ENCODE measurements at regions not wholly inside any gene's neighbourhood (a gene's known extent, or its start where the extent isn't known, plus 50 kb on each side); places are given as distances from the start of the nearest gene placed in this dataset.

DNA sequence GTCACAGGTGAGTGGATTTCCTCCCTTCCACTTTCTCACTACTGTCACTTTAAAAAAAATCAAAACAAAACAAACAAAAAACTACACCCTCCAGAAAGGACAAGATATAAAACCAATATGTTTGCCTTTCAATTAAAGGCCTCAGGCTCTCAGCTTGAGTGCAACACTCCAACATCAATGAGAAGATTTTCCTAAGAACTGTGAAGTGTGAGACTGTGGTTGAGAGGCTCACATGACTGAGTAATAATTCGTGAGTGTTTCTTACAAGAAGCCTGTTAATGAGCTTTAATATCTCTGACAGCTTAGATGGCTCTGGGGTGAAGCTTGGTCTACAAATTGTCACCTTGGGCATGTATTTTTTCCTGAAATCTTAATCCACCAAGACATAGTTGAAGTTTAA, 216.1 kb downstream of the ETAA1 start:
- Mint-ChIP-seq H3K9me3 (no peaks in the 10 kb centered on the region), H3K36me3 (no peaks in the 10 kb centered on the region), H3K27ac (no peak overlapping the region), H3K27me3 (ENCODE audit: low read depth) (no peaks in the 10 kb centered on the region), H3K4me3 (no peak overlapping the region), H3K4me1 (no peaks in the 10 kb centered on the region)
- DNase-seq (ENCODE audit: low spot score): no peak
- ATAC-seq: no peak
- CTCF ChIA-PET: no interaction called here
- POLR2A ChIA-PET: no interaction called here
- TF ChIP-seq, protein P1, sequence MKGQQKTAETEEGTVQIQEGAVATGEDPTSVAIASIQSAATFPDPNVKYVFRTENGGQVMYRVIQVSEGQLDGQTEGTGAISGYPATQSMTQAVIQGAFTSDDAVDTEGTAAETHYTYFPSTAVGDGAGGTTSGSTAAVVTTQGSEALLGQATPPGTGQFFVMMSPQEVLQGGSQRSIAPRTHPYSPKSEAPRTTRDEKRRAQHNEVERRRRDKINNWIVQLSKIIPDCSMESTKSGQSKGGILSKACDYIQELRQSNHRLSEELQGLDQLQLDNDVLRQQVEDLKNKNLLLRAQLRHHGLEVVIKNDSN (CRISPR knock-in tag; IDR thresholded peaks at IDR 0.05): no peak
- TF ChIP-seq, protein P2, sequence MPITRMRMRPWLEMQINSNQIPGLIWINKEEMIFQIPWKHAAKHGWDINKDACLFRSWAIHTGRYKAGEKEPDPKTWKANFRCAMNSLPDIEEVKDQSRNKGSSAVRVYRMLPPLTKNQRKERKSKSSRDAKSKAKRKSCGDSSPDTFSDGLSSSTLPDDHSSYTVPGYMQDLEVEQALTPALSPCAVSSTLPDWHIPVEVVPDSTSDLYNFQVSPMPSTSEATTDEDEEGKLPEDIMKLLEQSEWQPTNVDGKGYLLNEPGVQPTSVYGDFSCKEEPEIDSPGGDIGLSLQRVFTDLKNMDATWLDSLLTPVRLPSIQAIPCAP (CRISPR knock-in tag; IDR thresholded peaks at IDR 0.05): no peak
- TF ChIP-seq MYBL2 (CRISPR knock-in tag; IDR thresholded peaks at IDR 0.05): no peak
- TF ChIP-seq, protein P3, sequence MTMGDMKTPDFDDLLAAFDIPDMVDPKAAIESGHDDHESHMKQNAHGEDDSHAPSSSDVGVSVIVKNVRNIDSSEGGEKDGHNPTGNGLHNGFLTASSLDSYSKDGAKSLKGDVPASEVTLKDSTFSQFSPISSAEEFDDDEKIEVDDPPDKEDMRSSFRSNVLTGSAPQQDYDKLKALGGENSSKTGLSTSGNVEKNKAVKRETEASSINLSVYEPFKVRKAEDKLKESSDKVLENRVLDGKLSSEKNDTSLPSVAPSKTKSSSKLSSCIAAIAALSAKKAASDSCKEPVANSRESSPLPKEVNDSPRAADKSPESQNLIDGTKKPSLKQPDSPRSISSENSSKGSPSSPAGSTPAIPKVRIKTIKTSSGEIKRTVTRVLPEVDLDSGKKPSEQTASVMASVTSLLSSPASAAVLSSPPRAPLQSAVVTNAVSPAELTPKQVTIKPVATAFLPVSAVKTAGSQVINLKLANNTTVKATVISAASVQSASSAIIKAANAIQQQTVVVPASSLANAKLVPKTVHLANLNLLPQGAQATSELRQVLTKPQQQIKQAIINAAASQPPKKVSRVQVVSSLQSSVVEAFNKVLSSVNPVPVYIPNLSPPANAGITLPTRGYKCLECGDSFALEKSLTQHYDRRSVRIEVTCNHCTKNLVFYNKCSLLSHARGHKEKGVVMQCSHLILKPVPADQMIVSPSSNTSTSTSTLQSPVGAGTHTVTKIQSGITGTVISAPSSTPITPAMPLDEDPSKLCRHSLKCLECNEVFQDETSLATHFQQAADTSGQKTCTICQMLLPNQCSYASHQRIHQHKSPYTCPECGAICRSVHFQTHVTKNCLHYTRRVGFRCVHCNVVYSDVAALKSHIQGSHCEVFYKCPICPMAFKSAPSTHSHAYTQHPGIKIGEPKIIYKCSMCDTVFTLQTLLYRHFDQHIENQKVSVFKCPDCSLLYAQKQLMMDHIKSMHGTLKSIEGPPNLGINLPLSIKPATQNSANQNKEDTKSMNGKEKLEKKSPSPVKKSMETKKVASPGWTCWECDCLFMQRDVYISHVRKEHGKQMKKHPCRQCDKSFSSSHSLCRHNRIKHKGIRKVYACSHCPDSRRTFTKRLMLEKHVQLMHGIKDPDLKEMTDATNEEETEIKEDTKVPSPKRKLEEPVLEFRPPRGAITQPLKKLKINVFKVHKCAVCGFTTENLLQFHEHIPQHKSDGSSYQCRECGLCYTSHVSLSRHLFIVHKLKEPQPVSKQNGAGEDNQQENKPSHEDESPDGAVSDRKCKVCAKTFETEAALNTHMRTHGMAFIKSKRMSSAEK (CRISPR knock-in tag; IDR thresholded peaks at IDR 0.05; ENCODE audit: borderline replicate concordance): no peak
- TF ChIP-seq, protein P4, sequence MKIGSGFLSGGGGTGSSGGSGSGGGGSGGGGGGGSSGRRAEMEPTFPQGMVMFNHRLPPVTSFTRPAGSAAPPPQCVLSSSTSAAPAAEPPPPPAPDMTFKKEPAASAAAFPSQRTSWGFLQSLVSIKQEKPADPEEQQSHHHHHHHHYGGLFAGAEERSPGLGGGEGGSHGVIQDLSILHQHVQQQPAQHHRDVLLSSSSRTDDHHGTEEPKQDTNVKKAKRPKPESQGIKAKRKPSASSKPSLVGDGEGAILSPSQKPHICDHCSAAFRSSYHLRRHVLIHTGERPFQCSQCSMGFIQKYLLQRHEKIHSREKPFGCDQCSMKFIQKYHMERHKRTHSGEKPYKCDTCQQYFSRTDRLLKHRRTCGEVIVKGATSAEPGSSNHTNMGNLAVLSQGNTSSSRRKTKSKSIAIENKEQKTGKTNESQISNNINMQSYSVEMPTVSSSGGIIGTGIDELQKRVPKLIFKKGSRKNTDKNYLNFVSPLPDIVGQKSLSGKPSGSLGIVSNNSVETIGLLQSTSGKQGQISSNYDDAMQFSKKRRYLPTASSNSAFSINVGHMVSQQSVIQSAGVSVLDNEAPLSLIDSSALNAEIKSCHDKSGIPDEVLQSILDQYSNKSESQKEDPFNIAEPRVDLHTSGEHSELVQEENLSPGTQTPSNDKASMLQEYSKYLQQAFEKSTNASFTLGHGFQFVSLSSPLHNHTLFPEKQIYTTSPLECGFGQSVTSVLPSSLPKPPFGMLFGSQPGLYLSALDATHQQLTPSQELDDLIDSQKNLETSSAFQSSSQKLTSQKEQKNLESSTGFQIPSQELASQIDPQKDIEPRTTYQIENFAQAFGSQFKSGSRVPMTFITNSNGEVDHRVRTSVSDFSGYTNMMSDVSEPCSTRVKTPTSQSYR (CRISPR knock-in tag; IDR thresholded peaks at IDR 0.05): no peak
- TF ChIP-seq, protein P5, sequence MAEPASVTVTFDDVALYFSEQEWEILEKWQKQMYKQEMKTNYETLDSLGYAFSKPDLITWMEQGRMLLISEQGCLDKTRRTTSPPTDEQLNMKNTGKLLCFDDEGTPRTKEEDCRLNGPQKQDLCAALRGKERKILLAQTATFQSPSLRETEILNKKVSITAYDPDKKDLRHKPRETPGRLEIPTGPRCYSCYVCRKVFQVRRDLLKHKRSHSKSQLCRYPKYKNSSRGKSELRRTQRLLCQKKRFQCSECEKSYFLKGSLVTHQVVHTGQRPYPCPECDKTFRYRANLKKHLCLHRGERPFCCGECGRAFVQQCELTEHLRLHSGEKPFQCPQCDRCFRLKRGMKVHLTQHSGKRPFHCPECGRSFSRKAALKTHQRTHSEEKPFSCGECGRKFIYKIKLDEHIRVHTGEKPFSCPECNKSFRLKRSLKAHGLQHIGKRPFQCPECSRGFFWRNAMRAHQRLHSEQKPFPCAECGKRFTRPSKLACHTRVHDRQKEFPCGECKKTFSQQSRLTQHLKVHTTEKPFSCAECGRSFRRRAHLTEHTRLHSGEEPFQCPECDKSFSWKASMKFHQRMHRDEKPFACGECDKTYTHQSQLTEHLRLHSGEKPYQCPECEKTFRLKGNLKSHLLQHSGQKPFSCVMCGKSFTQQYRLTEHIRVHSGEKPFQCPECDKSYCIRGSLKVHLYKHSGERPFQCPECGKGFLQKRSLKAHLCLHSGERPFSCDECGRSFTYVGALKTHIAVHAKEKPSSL (CRISPR knock-in tag; conservative IDR thresholded peaks at IDR 0.05): no peak
- TF ChIP-seq, protein P6, sequence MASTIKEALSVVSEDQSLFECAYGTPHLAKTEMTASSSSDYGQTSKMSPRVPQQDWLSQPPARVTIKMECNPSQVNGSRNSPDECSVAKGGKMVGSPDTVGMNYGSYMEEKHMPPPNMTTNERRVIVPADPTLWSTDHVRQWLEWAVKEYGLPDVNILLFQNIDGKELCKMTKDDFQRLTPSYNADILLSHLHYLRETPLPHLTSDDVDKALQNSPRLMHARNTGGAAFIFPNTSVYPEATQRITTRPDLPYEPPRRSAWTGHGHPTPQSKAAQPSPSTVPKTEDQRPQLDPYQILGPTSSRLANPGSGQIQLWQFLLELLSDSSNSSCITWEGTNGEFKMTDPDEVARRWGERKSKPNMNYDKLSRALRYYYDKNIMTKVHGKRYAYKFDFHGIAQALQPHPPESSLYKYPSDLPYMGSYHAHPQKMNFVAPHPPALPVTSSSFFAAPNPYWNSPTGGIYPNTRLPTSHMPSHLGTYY (CRISPR knock-in tag; IDR thresholded peaks at IDR 0.05): no peak
- TF ChIP-seq, protein P7, sequence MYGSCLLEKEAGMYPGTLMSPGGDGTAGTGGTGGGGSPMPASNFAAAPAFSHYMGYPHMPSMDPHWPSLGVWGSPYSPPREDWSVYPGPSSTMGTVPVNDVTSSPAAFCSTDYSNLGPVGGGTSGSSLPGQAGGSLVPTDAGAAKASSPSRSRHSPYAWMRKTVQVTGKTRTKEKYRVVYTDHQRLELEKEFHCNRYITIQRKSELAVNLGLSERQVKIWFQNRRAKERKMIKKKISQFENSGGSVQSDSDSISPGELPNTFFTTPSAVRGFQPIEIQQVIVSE (CRISPR knock-in tag; IDR thresholded peaks at IDR 0.05; ENCODE audit: borderline replicate concordance): no peak
- TF ChIP-seq FOXP1 (CRISPR knock-in tag; IDR thresholded peaks at IDR 0.05; ENCODE audit: borderline replicate concordance): no peak
- no peak for TF ChIP-seq ZNF396 (CRISPR knock-in tag; IDR thresholded peaks at IDR 0.05; ENCODE audit: borderline replicate concordance)
- TF ChIP-seq ZNF138 (CRISPR knock-in tag; conservative IDR thresholded peaks at IDR 0.05): no peak
- no peak for TF ChIP-seq CREM (CRISPR knock-in tag; IDR thresholded peaks at IDR 0.05)
- TF ChIP-seq, protein P8, sequence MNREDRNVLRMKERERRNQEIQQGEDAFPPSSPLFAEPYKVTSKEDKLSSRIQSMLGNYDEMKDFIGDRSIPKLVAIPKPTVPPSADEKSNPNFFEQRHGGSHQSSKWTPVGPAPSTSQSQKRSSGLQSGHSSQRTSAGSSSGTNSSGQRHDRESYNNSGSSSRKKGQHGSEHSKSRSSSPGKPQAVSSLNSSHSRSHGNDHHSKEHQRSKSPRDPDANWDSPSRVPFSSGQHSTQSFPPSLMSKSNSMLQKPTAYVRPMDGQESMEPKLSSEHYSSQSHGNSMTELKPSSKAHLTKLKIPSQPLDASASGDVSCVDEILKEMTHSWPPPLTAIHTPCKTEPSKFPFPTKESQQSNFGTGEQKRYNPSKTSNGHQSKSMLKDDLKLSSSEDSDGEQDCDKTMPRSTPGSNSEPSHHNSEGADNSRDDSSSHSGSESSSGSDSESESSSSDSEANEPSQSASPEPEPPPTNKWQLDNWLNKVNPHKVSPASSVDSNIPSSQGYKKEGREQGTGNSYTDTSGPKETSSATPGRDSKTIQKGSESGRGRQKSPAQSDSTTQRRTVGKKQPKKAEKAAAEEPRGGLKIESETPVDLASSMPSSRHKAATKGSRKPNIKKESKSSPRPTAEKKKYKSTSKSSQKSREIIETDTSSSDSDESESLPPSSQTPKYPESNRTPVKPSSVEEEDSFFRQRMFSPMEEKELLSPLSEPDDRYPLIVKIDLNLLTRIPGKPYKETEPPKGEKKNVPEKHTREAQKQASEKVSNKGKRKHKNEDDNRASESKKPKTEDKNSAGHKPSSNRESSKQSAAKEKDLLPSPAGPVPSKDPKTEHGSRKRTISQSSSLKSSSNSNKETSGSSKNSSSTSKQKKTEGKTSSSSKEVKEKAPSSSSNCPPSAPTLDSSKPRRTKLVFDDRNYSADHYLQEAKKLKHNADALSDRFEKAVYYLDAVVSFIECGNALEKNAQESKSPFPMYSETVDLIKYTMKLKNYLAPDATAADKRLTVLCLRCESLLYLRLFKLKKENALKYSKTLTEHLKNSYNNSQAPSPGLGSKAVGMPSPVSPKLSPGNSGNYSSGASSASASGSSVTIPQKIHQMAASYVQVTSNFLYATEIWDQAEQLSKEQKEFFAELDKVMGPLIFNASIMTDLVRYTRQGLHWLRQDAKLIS (CRISPR knock-in tag; IDR thresholded peaks at IDR 0.05; ENCODE audit: borderline replicate concordance): no peak
- TF ChIP-seq, protein P9, sequence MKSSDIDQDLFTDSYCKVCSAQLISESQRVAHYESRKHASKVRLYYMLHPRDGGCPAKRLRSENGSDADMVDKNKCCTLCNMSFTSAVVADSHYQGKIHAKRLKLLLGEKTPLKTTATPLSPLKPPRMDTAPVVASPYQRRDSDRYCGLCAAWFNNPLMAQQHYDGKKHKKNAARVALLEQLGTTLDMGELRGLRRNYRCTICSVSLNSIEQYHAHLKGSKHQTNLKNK (CRISPR knock-in tag; IDR thresholded peaks at IDR 0.05): no peak
- no peak for TF ChIP-seq RORB (CRISPR knock-in tag; IDR thresholded peaks at IDR 0.05)
- TF ChIP-seq EMX1 (CRISPR knock-in tag; IDR thresholded peaks at IDR 0.05): no peak
- no peak for TF ChIP-seq IRF2 (CRISPR knock-in tag; IDR thresholded peaks at IDR 0.05; ENCODE audit: borderline replicate concordance, low read depth)
- TF ChIP-seq, protein P10, sequence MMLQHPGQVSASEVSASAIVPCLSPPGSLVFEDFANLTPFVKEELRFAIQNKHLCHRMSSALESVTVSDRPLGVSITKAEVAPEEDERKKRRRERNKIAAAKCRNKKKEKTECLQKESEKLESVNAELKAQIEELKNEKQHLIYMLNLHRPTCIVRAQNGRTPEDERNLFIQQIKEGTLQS (CRISPR knock-in tag; conservative IDR thresholded peaks at IDR 0.05): no peak
